Left lung (tissue), 4 donors: ENCODE measurements at regions not wholly inside any gene's neighbourhood (a gene's known extent, or its start where the extent isn't known, plus 50 kb on each side); places are given as distances from the start of the nearest gene placed in this dataset.

Source experiments
- ATAC-seq: fragments of 200-7000 bp; cut with Tn5 transposase; one replicate; pipeline ENCODE4 v1.9.1; 2020; ENCODE audit warnings: moderate library complexity
- DNase-seq, 4 donors: peaks; one replicate each; pipeline ENCODE4 v3.0.0-alpha.2; 2013 to 2020
- H3K27ac ChIP-seq, 2 donors: fragments of 200-600 bp; sonication (generic) in 1 of 2; one replicate each; pipeline versions ENCODE4 v1.5.0 to v1.8.0; 2020 to 2021
- H3K27me3 ChIP-seq, 2 donors: fragments of 200-600 bp; sonication (generic) in 1 of 2; one replicate each; pipeline versions ENCODE4 v1.5.0 to v1.8.0; 2020 to 2021
- H3K36me3 ChIP-seq, 2 donors: fragments of 200-600 bp; sonication (generic) in 1 of 2; one replicate each; pipeline versions ENCODE4 v1.5.0 to v1.8.0; 2020 to 2021
- H3K4me1 ChIP-seq, 2 donors: fragments of 200-600 bp; one replicate each; pipeline ENCODE4 v1.8.0; 2021
- H3K4me3 ChIP-seq, 2 donors: fragments of 200-600 bp; sonication (generic) in 1 of 2; one replicate each; pipeline versions ENCODE4 v1.5.0 to v1.8.0; 2020 to 2021; ENCODE audit warnings: mild to moderate bottlenecking in 1 of 2
- H3K9me3 ChIP-seq, 2 donors: fragments of 200-600 bp; sonication (generic) in 1 of 2; one replicate each; pipeline versions ENCODE4 v1.5.0 to v1.8.0; 2020 to 2021
- CTCF ChIP-seq, 2 donors: fragments of 200-600 bp; sonication (generic) in 1 of 2; IDR thresholded peaks; one replicate each; pipeline versions ENCODE4 v1.5.0 to v1.8.0; 2021; ENCODE audit warnings: antibody characterized with exemption in 2 of 2
- intact Hi-C, 2 donors: fragments of 100-400 bp; cut with DNase I; formaldehyde crosslinking; loops; one replicate each; pipeline versions ENCODE4 v1.11.2 to v1.14.2; 2022
- donor health status: DM: no; HTN: yes; CAD: no.
- donor health status: DM: no; HTN: no; CAD: no.

GRCh38 chr11:70768346-70769095, 370.2 kb downstream of the CTTN start:
- no peaks in the 10 kb centered on the region for H3K36me3 ChIP-seq
- no peak for TF ChIP-seq CTCF (IDR thresholded peaks at IDR 0.05)
- H3K9me3 ChIP-seq, result no peaks in the 10 kb centered on the region
- intact Hi-C loops, result no loop called here
- no peak for ATAC-seq
- no peak overlapping the region for H3K4me3 ChIP-seq
- H3K4me1 ChIP-seq, result no peaks in the 10 kb centered on the region
- no peaks in the 10 kb centered on the region for H3K27me3 ChIP-seq
- no peak overlapping the region for H3K27ac ChIP-seq
- DNase-seq, result peak in 1 of 4 donors; percentile 28

DNA sequence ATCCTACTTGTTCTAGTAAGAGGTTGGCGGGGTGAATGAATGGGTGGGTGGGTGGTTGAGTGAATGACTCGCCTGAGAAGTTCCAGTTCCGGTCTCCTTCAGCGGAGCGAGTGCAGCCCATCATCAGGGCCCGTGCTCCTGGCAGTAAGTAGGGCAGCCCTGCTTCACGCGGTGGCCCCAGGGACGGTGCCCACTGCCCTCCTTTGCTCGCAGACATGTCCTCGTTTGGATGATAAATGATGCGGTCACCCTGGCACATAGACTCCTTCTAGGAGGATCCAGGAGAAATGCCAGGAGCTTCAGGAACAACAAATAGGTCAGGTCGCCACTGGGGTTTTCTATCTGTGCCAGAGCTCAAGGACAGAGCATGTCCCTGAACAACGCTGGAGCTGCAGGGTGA, 370.8 kb downstream of the CTTN start:
- intact Hi-C loops, result no loop called here
- no peak for ATAC-seq

GRCh38 chr11:70769521-70769920, 371.2 kb downstream of the CTTN start:
- Histone ChIP-seq H3K27ac (no peak overlapping the region), H3K4me3 (no peak overlapping the region), H3K9me3 (no peaks in the 10 kb centered on the region), H3K4me1 (no peaks in the 10 kb centered on the region), H3K27me3 (no peaks in the 10 kb centered on the region), H3K36me3 (no peaks in the 10 kb centered on the region)
- no peak for TF ChIP-seq CTCF (IDR thresholded peaks at IDR 0.05)
- intact Hi-C loops, result no loop called here
- DNase-seq (peak in 1 of 4 donors; percentile 7), ATAC-seq (no peak)

More for the DNA sequence above, 370.8 kb downstream of the CTTN start:
- Histone ChIP-seq H3K36me3 (no peaks in the 10 kb centered on the region), H3K27ac (no peak overlapping the region), H3K9me3 (no peaks in the 10 kb centered on the region), H3K4me1 (no peaks in the 10 kb centered on the region), H3K27me3 (no peaks in the 10 kb centered on the region), H3K4me3 (no peak overlapping the region)
- peak in 1 of 4 donors; percentile 14 for DNase-seq
- TF ChIP-seq CTCF (IDR thresholded peaks at IDR 0.05), result no peak

DNA sequence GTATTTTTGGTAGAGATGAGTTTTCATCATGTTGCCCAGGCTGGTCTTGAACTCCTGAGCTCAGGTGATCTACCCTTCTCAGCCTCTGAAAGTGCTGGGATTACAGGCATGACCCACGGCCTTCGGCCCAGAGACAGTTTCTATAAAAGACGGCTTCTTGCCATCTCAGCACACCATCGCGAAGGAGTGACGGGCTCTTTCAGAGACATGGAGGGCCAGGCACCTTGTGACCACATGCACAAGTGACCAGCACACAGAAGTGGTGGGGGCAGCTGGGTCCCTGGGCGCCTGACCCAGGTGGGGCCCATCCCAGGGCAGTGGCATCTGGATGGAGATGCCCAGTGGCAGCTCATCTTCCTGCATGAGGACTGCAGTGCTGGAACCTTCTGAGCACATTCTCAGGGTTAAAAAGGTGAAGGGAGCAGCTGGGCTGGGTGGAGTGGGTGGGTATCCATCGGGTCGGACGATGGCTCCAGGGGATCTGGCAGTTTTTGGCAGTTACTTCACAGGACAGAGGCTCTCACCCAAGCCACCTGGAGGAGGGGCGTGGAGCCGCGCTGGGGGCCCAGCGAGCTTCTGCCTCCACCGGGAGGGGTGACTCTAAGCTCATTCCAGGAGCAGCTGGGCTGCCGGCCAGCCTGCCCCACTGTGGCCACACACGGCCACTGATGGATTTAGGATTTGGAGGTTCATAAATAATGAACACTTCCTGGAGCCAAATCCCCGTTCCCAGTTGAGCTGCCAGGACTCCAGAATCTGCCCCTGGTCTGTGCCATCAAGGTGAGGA, 373.0 kb downstream of the CTTN start:
- no peaks in the 10 kb centered on the region for H3K4me1 ChIP-seq
- TF ChIP-seq CTCF (IDR thresholded peaks at IDR 0.05), result no peak
- no peaks in the 10 kb centered on the region for H3K9me3 ChIP-seq
- H3K4me3 ChIP-seq, result no peak overlapping the region
- H3K27me3 ChIP-seq, result no peaks in the 10 kb centered on the region
- DNase-seq (no peak), ATAC-seq (no peak)
- intact Hi-C loops, result no loop called here
- H3K27ac ChIP-seq, result no peak overlapping the region
- no peaks in the 10 kb centered on the region for H3K36me3 ChIP-seq

DNA sequence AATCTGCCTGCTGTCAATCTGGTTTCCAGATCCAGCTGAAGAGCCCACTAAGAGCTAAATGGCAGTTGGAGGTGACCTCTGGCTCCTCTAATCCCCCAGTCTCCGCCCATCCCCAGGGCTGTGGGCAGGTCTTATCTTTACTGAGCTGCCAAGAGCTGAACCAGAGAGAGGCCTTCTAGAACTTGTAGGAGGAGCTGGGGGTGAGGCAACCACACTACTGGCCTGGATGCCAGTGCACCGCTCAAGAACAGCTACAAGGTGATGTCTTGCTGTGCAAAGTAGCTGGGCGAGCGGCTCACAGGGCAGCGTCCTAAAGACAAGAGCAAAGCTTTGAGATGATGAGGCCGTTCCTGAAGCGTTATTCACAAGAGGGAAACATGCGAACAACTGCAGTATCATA, 374.6 kb downstream of the CTTN start:
- H3K36me3 ChIP-seq, result no peaks in the 10 kb centered on the region
- intact Hi-C loops, result no loop called here
- H3K4me3 ChIP-seq, result no peak overlapping the region
- TF ChIP-seq CTCF (IDR thresholded peaks at IDR 0.05), result no peak
- no peaks in the 10 kb centered on the region for H3K27me3 ChIP-seq
- DNase-seq (no peak), ATAC-seq (no peak)
- no peaks in the 10 kb centered on the region for H3K9me3 ChIP-seq
- H3K27ac ChIP-seq, result no peak overlapping the region
- no peaks in the 10 kb centered on the region for H3K4me1 ChIP-seq
